ENCODE measurements at regions not wholly inside any gene's neighbourhood (a gene's known extent, or its start where the extent isn't known, plus 50 kb on each side); places are given as distances from the start of the nearest gene placed in this dataset.

GRCh38 chr2:18133310-18133709, 254.8 kb downstream of the KCNS3 start:
- DNase-seq (ENCODE audit: low read depth): no peak

- peak; percentile 68 for DNase-seq (ENCODE audit: low read depth)
Observed at GRCh38 chr2:18132697-18133096, 254.2 kb downstream of the KCNS3 start.

GRCh38 chr2:18131761-18132160, 253.3 kb downstream of the KCNS3 start:
- DNase-seq (ENCODE audit: low read depth): no peak

- DNase-seq (ENCODE audit: low read depth): no peak
Observed at GRCh38 chr2:18129348-18129747, 250.9 kb downstream of the KCNS3 start.

- DNase-seq (ENCODE audit: low read depth): no peak
Observed at GRCh38 chr2:18125303-18125702, 246.8 kb downstream of the KCNS3 start.

- no peak for DNase-seq (ENCODE audit: low read depth)
Observed at GRCh38 chr2:18124116-18124835, 245.8 kb downstream of the KCNS3 start.

- DNase-seq (ENCODE audit: low read depth): no peak
Observed at GRCh38 chr2:18123577-18123976, 245.1 kb downstream of the KCNS3 start.

- no peak for DNase-seq (ENCODE audit: low read depth)
Observed at GRCh38 chr2:18123211-18123570, 244.7 kb downstream of the KCNS3 start.

GRCh38 chr2:18122544-18123210, 244.2 kb downstream of the KCNS3 start:
- no peak for DNase-seq (ENCODE audit: low read depth)

- no peak for DNase-seq (ENCODE audit: low read depth)
Observed at GRCh38 chr2:18119883-18120282, 241.4 kb downstream of the KCNS3 start.

- no peak for DNase-seq (ENCODE audit: low read depth)
Observed at GRCh38 chr2:18118703-18119102, 240.2 kb downstream of the KCNS3 start.

- DNase-seq (ENCODE audit: low read depth): no peak
Observed at GRCh38 chr2:18117592-18117991, 239.1 kb downstream of the KCNS3 start.

GRCh38 chr2:18110222-18110621, 231.8 kb downstream of the KCNS3 start:
- no peak for DNase-seq (ENCODE audit: low read depth)

- DNase-seq (ENCODE audit: low read depth): no peak
Observed at GRCh38 chr2:18106841-18107240, 228.4 kb downstream of the KCNS3 start.

- no peak for DNase-seq (ENCODE audit: low read depth)
Observed at GRCh38 chr2:18105929-18106328, 227.5 kb downstream of the KCNS3 start.

- DNase-seq (ENCODE audit: low read depth): no peak
Observed at GRCh38 chr2:18104595-18105224, 226.2 kb downstream of the KCNS3 start.

GRCh38 chr2:18096836-18097405, 218.5 kb downstream of the KCNS3 start:
- DNase-seq (ENCODE audit: low read depth): no peak

- DNase-seq (ENCODE audit: low read depth): no peak
Observed at GRCh38 chr2:18094277-18094676, 215.8 kb downstream of the KCNS3 start.

- no peak for DNase-seq (ENCODE audit: low read depth)
Observed at GRCh38 chr2:18093196-18093595, 214.7 kb downstream of the KCNS3 start.

GRCh38 chr2:18092760-18093159, 214.3 kb downstream of the KCNS3 start:
- DNase-seq (ENCODE audit: low read depth): no peak

- no peak for DNase-seq (ENCODE audit: low read depth)
Observed at GRCh38 chr2:18085593-18085992, 207.1 kb downstream of the KCNS3 start.

- no peak for DNase-seq (ENCODE audit: low read depth)
Observed at GRCh38 chr2:18084376-18084775, 205.9 kb downstream of the KCNS3 start.

GRCh38 chr2:18083806-18084205, 205.3 kb downstream of the KCNS3 start:
- no peak for DNase-seq (ENCODE audit: low read depth)

Measured in non-pigmented ciliary epithelial cell (primary cell).